ENCODE measurements at regions not wholly inside any gene's neighbourhood (a gene's known extent, or its start where the extent isn't known, plus 50 kb on each side); places are given as distances from the start of the nearest gene placed in this dataset.

- H3K79me2 ChIP-seq (ENCODE audit: control insufficient read depth, insufficient read depth, low read length): no peaks in the 10 kb centered on the region
- H3K36me3 ChIP-seq (ENCODE audit: control insufficient read depth in 2 of 2, insufficient read depth in 2 of 2, low read length in 1 of 2): no peaks in the 10 kb centered on the region
- H3K27ac ChIP-seq (ENCODE audit: control insufficient read depth, insufficient read depth): no peak overlapping the region
- H2AFZ ChIP-seq (ENCODE audit: control insufficient read depth, low read depth, low read length): no peak overlapping the region
- POLR2A ChIA-PET: no interaction called here
- no peak overlapping the region for H3K4me2 ChIP-seq (ENCODE audit: control insufficient read depth, insufficient read depth)
- SMC1A ChIA-PET (ENCODE audit: uncharacterized antibody, unreplicated experiment): interaction anchor here (0.5 kb wide), 1 partner anchor 818 kb away, joined by 3 read pairs; no protein-coding TSS in a partner anchor
- H3K27me3 ChIP-seq (replicated peaks in 1 of 2; ENCODE audit: control insufficient read depth in 2 of 2, insufficient read depth in 2 of 2, low read length in 1 of 2): no peaks in the 10 kb centered on the region
- ATAC-seq (no peak), FAIRE-seq (no peak), DNase-seq (ENCODE audit: low read depth, low spot score) (no peak)
- in situ Hi-C loops (cut with MboI) (loop anchor here (5.0 kb wide), 1 partner anchor 43 kb away; no protein-coding TSS in a partner anchor), intact Hi-C loops (cut with micrococcal nuclease; ENCODE audit: unreplicated experiment) (loop anchor here (10.0 kb wide), 1 partner anchor 90 kb away; the partner anchor contains the start of gene OTUD7A)
- CTCF ChIA-PET: no interaction called here
- no TSS peak for BruUV-seq (replicated peaks)
- RAD21 ChIA-PET (ENCODE audit: unreplicated experiment): no interaction called here
- no peaks in the 10 kb centered on the region for H3K4me1 ChIP-seq (ENCODE audit: control insufficient read depth, insufficient read depth, low read length)
- TF ChIP-seq SMAD1 (IDR thresholded peaks at IDR 0.05; ENCODE audit: low read depth, partially characterized antibody): no peak
- TF ChIP-seq CREM (IDR thresholded peaks at IDR 0.05; ENCODE audit: low read depth): no peak
- TF ChIP-seq GABPA (IDR thresholded peaks at IDR 0.05; ENCODE audit: low read depth): no peak
- no peak for TF ChIP-seq ZNF274 (IDR thresholded peaks at IDR 0.05; ENCODE audit: insufficient read depth, insufficient read length)
- TF ChIP-seq PRDM15 (CRISPR knock-in tag; IDR thresholded peaks at IDR 0.05): no peak
- TF ChIP-seq YBX1 (IDR thresholded peaks at IDR 0.05): no peak
- no peak for TF ChIP-seq EP300 (IDR thresholded peaks at IDR 0.05; ENCODE audit: borderline replicate concordance in 1 of 2, control insufficient read depth in 1 of 2, low read depth in 2 of 2, low read length in 2 of 2)
- no peak overlapping the region for H3K4me3 ChIP-seq
- no peaks in the 10 kb centered on the region for H3K9me3 ChIP-seq (replicated peaks; ENCODE audit: control insufficient read depth, insufficient read depth, low read length)
- H4K20me1 ChIP-seq (ENCODE audit: control insufficient read depth, insufficient read depth): no peaks in the 10 kb centered on the region
- WGBS (ENCODE audit: insufficient coverage, insufficient replicate concordance, low lambda C conversion rate, missing lambda C conversion rate): 58% methylated on average over 7 of the region's 7 CpGs
- no peak overlapping the region for H3K9ac ChIP-seq (ENCODE audit: control insufficient read depth, insufficient read depth, low read length)
These were observed 65.6 kb upstream of the CHRNA7 start for GRCh38 chr15:31964586-31965307.

Data from GM12878 (cell line).